NCI-H1694 treated with DMSO at 0.1 percent for 48 hours (cell line): ENCODE measurements at regions not wholly inside any gene's neighbourhood (a gene's known extent, or its start where the extent isn't known, plus 50 kb on each side); places are given as distances from the start of the nearest gene placed in this dataset.

Experiments
- DNase-seq: peaks from one replicate; lab custom pipeline; 2025; lab: John Stamatoyannopoulos, UW

GRCh38 chr17:69851736-69852135 is 223.3 kb upstream of the KCNJ16 start:
- no peak for DNase-seq

- DNase-seq = no peak
Measured at GRCh38 chr17:69853541-69854224, 221.3 kb upstream of the KCNJ16 start.

- DNase-seq = no peak
Measured at GRCh38 chr17:69854225-69854780, 220.7 kb upstream of the KCNJ16 start.

- no peak for DNase-seq
Measured at GRCh38 chr17:69856946-69857345, 218.1 kb upstream of the KCNJ16 start.

GRCh38 chr17:69857412-69857835 is 217.6 kb upstream of the KCNJ16 start:
- no peak for DNase-seq

GRCh38 chr17:69858460-69858859 is 216.6 kb upstream of the KCNJ16 start:
- no peak for DNase-seq

GRCh38 chr17:69860142-69860680 is 214.8 kb upstream of the KCNJ16 start:
- DNase-seq = no peak

- no peak for DNase-seq
Measured at GRCh38 chr17:69864462-69864861, 210.6 kb upstream of the KCNJ16 start.

GRCh38 chr17:69869667-69870066 is 205.4 kb upstream of the KCNJ16 start:
- no peak for DNase-seq

GRCh38 chr17:69870091-69870530 is 204.9 kb upstream of the KCNJ16 start:
- DNase-seq = no peak

- DNase-seq = no peak
Measured at GRCh38 chr17:69870751-69871199, 204.2 kb upstream of the KCNJ16 start.

GRCh38 chr17:69871318-69871717 is 203.7 kb upstream of the KCNJ16 start:
- no peak for DNase-seq

- no peak for DNase-seq
Measured at GRCh38 chr17:69872675-69873262, 202.3 kb upstream of the KCNJ16 start.

GRCh38 chr17:69874175-69874670 is 200.8 kb upstream of the KCNJ16 start:
- DNase-seq = no peak

GRCh38 chr17:69876757-69877156 is 198.3 kb upstream of the KCNJ16 start:
- no peak for DNase-seq

- DNase-seq = no peak
Measured at GRCh38 chr17:69878661-69879060, 196.4 kb upstream of the KCNJ16 start.

GRCh38 chr17:69879576-69879975 is 195.4 kb upstream of the KCNJ16 start:
- DNase-seq = no peak

- no peak for DNase-seq
Measured at GRCh38 chr17:69880591-69881112, 194.4 kb upstream of the KCNJ16 start.

GRCh38 chr17:69882281-69882680 is 192.7 kb upstream of the KCNJ16 start:
- DNase-seq = no peak

GRCh38 chr17:69883120-69883519 is 191.9 kb upstream of the KCNJ16 start:
- DNase-seq = no peak

GRCh38 chr17:69884356-69884755 is 190.7 kb upstream of the KCNJ16 start:
- DNase-seq = no peak

GRCh38 chr17:69884846-69885245 is 190.2 kb upstream of the KCNJ16 start:
- no peak for DNase-seq

GRCh38 chr17:69898601-69899000 is 176.4 kb upstream of the KCNJ16 start:
- DNase-seq = no peak
